ENCODE measurements at regions not wholly inside any gene's neighbourhood (a gene's known extent, or its start where the extent isn't known, plus 50 kb on each side); places are given as distances from the start of the nearest gene placed in this dataset.

- no peak for DNase-seq (ENCODE audit: low spot score, unreplicated experiment)
- TF ChIP-seq, protein P1, sequence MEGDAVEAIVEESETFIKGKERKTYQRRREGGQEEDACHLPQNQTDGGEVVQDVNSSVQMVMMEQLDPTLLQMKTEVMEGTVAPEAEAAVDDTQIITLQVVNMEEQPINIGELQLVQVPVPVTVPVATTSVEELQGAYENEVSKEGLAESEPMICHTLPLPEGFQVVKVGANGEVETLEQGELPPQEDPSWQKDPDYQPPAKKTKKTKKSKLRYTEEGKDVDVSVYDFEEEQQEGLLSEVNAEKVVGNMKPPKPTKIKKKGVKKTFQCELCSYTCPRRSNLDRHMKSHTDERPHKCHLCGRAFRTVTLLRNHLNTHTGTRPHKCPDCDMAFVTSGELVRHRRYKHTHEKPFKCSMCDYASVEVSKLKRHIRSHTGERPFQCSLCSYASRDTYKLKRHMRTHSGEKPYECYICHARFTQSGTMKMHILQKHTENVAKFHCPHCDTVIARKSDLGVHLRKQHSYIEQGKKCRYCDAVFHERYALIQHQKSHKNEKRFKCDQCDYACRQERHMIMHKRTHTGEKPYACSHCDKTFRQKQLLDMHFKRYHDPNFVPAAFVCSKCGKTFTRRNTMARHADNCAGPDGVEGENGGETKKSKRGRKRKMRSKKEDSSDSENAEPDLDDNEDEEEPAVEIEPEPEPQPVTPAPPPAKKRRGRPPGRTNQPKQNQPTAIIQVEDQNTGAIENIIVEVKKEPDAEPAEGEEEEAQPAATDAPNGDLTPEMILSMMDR (IDR thresholded peaks at IDR 0.05; ENCODE audit: unreplicated experiment): no peak
- Mint-ChIP-seq H3K4me3 (ENCODE audit: low read depth) (no peak overlapping the region), H3K9me3 (ENCODE audit: low read depth) (no peaks in the 10 kb centered on the region), H3K27ac (no peak overlapping the region), H3K4me1 (ENCODE audit: low read depth) (peaks cover 1% of the 10 kb centered on the region), H3K27me3 (peaks cover 27% of the 10 kb centered on the region), H3K36me3 (ENCODE audit: insufficient read depth) (no peaks in the 10 kb centered on the region)
Measured at GRCh38 chr2:20108655-20109396, 57.4 kb upstream of the LAPTM4A start.

DNA sequence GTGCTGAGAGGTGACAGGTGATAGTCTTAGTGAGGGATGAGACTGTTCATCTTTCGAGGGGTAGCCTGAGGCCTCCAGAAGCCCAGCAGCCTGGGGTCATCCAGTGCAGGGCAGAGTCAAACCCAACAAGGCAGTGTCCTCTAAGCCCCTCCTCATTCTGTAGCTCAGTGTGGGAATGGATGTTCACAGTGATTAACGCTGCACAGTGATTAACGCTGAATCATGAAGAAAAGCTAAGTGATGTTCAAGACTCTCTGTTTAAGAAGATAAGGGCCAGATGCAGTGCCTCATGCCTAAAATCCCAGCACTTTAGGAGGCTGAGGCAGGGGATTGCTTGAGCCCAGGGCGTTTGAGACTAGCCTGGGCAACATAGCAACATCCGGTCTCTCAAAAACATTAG, 56.3 kb upstream of the LAPTM4A start:
- Mint-ChIP-seq H3K4me3 (ENCODE audit: low read depth) (no peak overlapping the region), H3K27me3 (peaks cover 22% of the 10 kb centered on the region), H3K27ac (no peak overlapping the region), H3K36me3 (ENCODE audit: insufficient read depth) (peaks cover 2% of the 10 kb centered on the region), H3K4me1 (ENCODE audit: low read depth) (peaks cover 1% of the 10 kb centered on the region), H3K9me3 (ENCODE audit: low read depth) (peaks cover 3% of the 10 kb centered on the region)
- DNase-seq (ENCODE audit: low spot score, unreplicated experiment): no peak
- TF ChIP-seq, protein P1 (IDR thresholded peaks at IDR 0.05; ENCODE audit: unreplicated experiment): no peak

DNA sequence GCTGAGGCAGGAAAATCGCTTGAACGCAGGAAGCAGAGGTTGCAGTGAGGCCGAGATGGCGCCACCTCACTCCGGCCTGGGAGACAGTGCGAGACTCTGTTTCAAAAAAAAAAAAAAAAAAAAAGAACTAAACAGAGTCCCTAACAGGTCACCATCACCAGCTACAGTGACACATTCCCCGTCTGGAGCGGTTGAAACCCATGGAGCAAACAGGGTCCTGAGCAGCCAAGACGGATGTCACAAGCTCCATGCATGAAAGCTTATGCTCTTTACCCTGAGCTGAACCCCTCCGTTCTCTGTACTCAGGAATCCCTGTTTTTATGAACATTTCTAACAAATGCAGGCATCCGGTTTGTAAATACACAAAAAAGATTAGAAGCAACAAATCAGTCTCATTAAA, 55.9 kb upstream of the LAPTM4A start:
- Mint-ChIP-seq H3K4me1 (ENCODE audit: low read depth) (peaks cover 1% of the 10 kb centered on the region), H3K27ac (no peak overlapping the region), H3K9me3 (ENCODE audit: low read depth) (peaks cover 7% of the 10 kb centered on the region), H3K4me3 (ENCODE audit: low read depth) (no peak overlapping the region), H3K27me3 (peaks cover 22% of the 10 kb centered on the region), H3K36me3 (ENCODE audit: insufficient read depth) (peaks cover 3% of the 10 kb centered on the region)
- TF ChIP-seq, protein P1 (IDR thresholded peaks at IDR 0.05; ENCODE audit: unreplicated experiment): no peak
- DNase-seq (ENCODE audit: low spot score, unreplicated experiment): no peak

DNA sequence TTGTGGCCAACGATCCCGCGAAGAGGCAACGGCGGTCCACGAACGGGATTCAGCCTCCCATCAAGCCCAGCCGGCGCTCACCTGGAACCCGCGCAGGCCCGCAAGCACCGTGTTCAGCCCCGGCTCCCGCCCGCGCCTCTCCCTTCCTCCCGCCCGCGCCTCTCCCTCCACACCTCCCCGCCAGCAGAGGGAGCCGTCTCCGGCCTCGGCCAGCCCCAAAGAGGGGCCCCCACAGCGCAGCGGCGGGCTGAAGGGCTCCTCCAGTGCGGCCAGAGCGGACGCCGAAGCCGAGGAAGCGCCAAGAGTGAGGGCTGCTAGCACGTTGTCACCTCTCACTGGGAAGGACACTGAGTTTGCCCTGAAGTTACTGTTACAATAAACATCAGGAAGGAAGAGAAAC, 55.3 kb upstream of the LAPTM4A start:
- peaks cover 22% of the 10 kb centered on the region for H3K27me3 Mint-ChIP-seq
- no peak overlapping the region for H3K27ac Mint-ChIP-seq
- H3K9me3 Mint-ChIP-seq (ENCODE audit: low read depth): peaks cover 9% of the 10 kb centered on the region
- H3K4me1 Mint-ChIP-seq (ENCODE audit: low read depth): peaks cover 1% of the 10 kb centered on the region
- peaks cover 3% of the 10 kb centered on the region for H3K36me3 Mint-ChIP-seq (ENCODE audit: insufficient read depth)
- peak overlapping the region; percentile 62 for H3K4me3 Mint-ChIP-seq (ENCODE audit: low read depth)
- peak; percentile 46 for DNase-seq (ENCODE audit: low spot score, unreplicated experiment)
- TF ChIP-seq, protein P1 (IDR thresholded peaks at IDR 0.05; ENCODE audit: unreplicated experiment): peak; percentile 62

- peaks cover 1% of the 10 kb centered on the region for H3K4me1 Mint-ChIP-seq (ENCODE audit: low read depth)
- H3K36me3 Mint-ChIP-seq (ENCODE audit: insufficient read depth): peaks cover 3% of the 10 kb centered on the region
- H3K4me3 Mint-ChIP-seq (ENCODE audit: low read depth): no peak overlapping the region
- H3K27ac Mint-ChIP-seq: no peak overlapping the region
- peaks cover 9% of the 10 kb centered on the region for H3K9me3 Mint-ChIP-seq (ENCODE audit: low read depth)
- TF ChIP-seq, protein P1 (IDR thresholded peaks at IDR 0.05; ENCODE audit: unreplicated experiment): no peak
- H3K27me3 Mint-ChIP-seq: peaks cover 19% of the 10 kb centered on the region
- DNase-seq (ENCODE audit: low spot score, unreplicated experiment): no peak
Measured at GRCh38 chr2:20104900-20105545, 53.6 kb upstream of the LAPTM4A start.

Measured in progenitor cell of endocrine pancreas (in vitro differentiated cells).